ENCODE measurements at regions not wholly inside any gene's neighbourhood (a gene's known extent, or its start where the extent isn't known, plus 50 kb on each side); places are given as distances from the start of the nearest gene placed in this dataset.

DNA sequence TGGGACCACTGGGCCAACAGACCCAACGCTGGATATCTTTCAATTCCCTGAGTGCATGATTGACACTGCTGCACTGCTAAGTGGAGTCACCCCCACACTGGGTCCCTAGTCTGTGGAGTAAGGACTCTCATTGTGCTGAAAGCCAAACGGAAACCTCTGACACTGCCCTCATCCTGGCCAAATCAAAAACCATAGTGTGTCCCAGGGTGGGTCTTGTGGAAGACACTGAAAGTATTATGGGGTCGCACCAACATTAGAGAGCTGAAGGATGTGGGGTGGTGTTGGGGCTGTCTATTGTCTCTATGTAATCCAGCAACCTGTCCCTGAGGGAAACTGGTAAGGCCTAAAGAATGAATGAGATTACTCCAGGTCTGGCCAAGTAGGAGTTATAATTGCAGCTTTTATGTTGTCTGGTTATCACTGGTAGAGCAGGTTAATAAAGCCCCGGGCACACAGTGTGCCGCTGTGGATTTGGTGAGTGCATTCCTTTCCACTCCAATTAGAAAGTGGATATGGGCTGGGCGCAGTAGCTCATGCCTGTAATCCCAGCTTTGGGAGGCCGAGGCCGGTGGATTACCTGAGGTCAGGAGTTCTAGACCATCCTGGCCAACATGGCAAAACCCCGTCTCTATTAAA, 57.9 kb downstream of the HLA-A start:
- TF ChIP-seq, protein P1, sequence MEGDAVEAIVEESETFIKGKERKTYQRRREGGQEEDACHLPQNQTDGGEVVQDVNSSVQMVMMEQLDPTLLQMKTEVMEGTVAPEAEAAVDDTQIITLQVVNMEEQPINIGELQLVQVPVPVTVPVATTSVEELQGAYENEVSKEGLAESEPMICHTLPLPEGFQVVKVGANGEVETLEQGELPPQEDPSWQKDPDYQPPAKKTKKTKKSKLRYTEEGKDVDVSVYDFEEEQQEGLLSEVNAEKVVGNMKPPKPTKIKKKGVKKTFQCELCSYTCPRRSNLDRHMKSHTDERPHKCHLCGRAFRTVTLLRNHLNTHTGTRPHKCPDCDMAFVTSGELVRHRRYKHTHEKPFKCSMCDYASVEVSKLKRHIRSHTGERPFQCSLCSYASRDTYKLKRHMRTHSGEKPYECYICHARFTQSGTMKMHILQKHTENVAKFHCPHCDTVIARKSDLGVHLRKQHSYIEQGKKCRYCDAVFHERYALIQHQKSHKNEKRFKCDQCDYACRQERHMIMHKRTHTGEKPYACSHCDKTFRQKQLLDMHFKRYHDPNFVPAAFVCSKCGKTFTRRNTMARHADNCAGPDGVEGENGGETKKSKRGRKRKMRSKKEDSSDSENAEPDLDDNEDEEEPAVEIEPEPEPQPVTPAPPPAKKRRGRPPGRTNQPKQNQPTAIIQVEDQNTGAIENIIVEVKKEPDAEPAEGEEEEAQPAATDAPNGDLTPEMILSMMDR (IDR thresholded peaks at IDR 0.05), result no peak
- TF ChIP-seq POLR2A (IDR thresholded peaks at IDR 0.05), result no peak

Measured in body of pancreas (tissue), 4 donors.